HCT116 (cell line): ENCODE measurements at regions not wholly inside any gene's neighbourhood (a gene's known extent, or its start where the extent isn't known, plus 50 kb on each side); places are given as distances from the start of the nearest gene placed in this dataset.
"Not testable (repeated sequence)": the region's sequence is repeated elsewhere in the genome, so short reads cannot be mapped to it uniquely, and the experiment has no call there.

Experiments
- ATAC-seq: fragments of 200-7000 bp; cut with Tn5 transposase; 2 replicates; pipeline ENCODE4 v1.9.1; 2020; ENCODE audit warnings: mild to moderate bottlenecking, moderate library complexity
- BruUV-seq: library from RNA; stranded (reverse); fragments of 400-500 nt; replicated peaks from 2 replicates; lab custom pipeline; 2021; lab: Mats Ljungman, UMichigan
- CTCF ChIA-PET: fragments of 300-600 bp; sonication (Branson Sonifier 250); formaldehyde crosslinking; loops from one replicate; lab custom pipeline; 2021; ENCODE audit warnings: antibody characterized with exemption; lab: Charles Lee
- POLR2A ChIA-PET: fragments of 300-600, 350-600 bp; sonication (Branson Sonifier 250); formaldehyde crosslinking; loops from one replicate; lab custom pipeline; 2021; ENCODE audit warnings: antibody characterized with exemption; lab: Charles Lee
- RAD21 ChIA-PET, 2 experiments: fragments of 300-600 bp; sonication (Branson Sonifier 250); formaldehyde crosslinking; loops; one replicate each; lab custom pipeline; 2023; ENCODE audit warnings: low total read pairs in 2 of 2; ENCODE audit not compliant: uncharacterized antibody in 2 of 2, unreplicated experiment in 2 of 2, low non-redundant PET in 1 of 2; lab: Charles Lee
- DNase-seq: peaks from one replicate; pipeline ENCODE4 v3.0.0-alpha.2; 2010; ENCODE audit warnings: low read depth, low spot score
- H2AFZ ChIP-seq: fragments of 200-600 bp; shearing (Covaris generic), sonication (generic); 2 replicates; pipeline ENCODE4 v1.6.1; 2017; ENCODE audit warnings: low read depth, mixed run types, mixed read lengths, antibody characterized with exemption, low read length; ENCODE audit not compliant: poor library complexity, severe bottlenecking
- H3K27ac ChIP-seq: 2 replicates; pipeline ENCODE4 v1.5.1; 2012; ENCODE audit warnings: low read depth, low read length
- H3K27me3 ChIP-seq: fragments of 200-600 bp; sonication (generic); 2 replicates; pipeline ENCODE4 v1.6.1; 2016; ENCODE audit warnings: mixed run types, low read length, mixed read lengths; ENCODE audit not compliant: insufficient read depth
- H3K36me3 ChIP-seq, 2 experiments: fragments of 200-500 bp in 1 of 2; fragments of 200-600 bp in 1 of 2; sonication (Bioruptor generic) in 1 of 2; sonication (generic) in 1 of 2; 2 replicates each; pipeline versions ENCODE4 v1.5.1 to v1.6.1; 2014 to 2016; ENCODE audit warnings: low read length in 2 of 2, inconsistent platforms in 1 of 2, mixed read lengths in 1 of 2, mixed run types in 1 of 2; ENCODE audit not compliant: insufficient read depth in 2 of 2, control insufficient read depth in 1 of 2
- H3K4me1 ChIP-seq, 2 experiments: fragments of 200-600 bp in 1 of 2; sonication (generic) in 1 of 2; 2 replicates each; pipeline versions ENCODE4 v1.5.1 to v1.6.1; 2012 to 2017; ENCODE audit warnings: low read length in 2 of 2, inconsistent platforms in 1 of 2, mild to moderate bottlenecking in 1 of 2, mixed read lengths in 1 of 2, mixed run types in 1 of 2, moderate library complexity in 1 of 2; ENCODE audit not compliant: insufficient read depth in 2 of 2, control insufficient read depth in 1 of 2
- H3K4me2 ChIP-seq: fragments of 200-600 bp; sonication (generic); 2 replicates; pipeline ENCODE4 v1.6.1; 2017; ENCODE audit warnings: mixed run types, low read length, mixed read lengths
- H3K4me3 ChIP-seq, 2 experiments: fragments of 200-600 bp in 1 of 2; sonication (generic) in 1 of 2; replicated peaks in 1 of 2; 2 replicates each; pipeline ENCODE4 v1.5.1; 2011 to 2016; ENCODE audit warnings: low read length in 2 of 2, control low read depth in 1 of 2, low read depth in 1 of 2, mild to moderate bottlenecking in 1 of 2, mixed read lengths in 1 of 2, mixed run types in 1 of 2
- H3K79me2 ChIP-seq: fragments of 200-600 bp; sonication (generic); 2 replicates; pipeline ENCODE4 v1.6.1; 2017; ENCODE audit warnings: mild to moderate bottlenecking, mixed run types, low read length, moderate library complexity, mixed read lengths; ENCODE audit not compliant: insufficient read depth
- H3K9ac ChIP-seq: fragments of 200-600 bp; sonication (generic); 2 replicates; pipeline ENCODE4 v1.6.1; 2016; ENCODE audit warnings: low read length, mixed read lengths
- H3K9me2 ChIP-seq: fragments of 200-600 bp; sonication (generic), shearing (Covaris generic); 2 replicates; pipeline ENCODE4 v1.6.1; 2017; ENCODE audit warnings: mixed run types, mild to moderate bottlenecking, moderate library complexity; ENCODE audit not compliant: insufficient read depth
- H3K9me3 ChIP-seq, 2 experiments: fragments of 200-500 bp in 1 of 2; fragments of 200-600 bp in 1 of 2; sonication (Bioruptor generic) in 1 of 2; sonication (generic) in 1 of 2; 2 replicates each; pipeline ENCODE4 v1.6.1; 2014 to 2017; ENCODE audit warnings: low read length in 2 of 2, mixed read lengths in 2 of 2, inconsistent platforms in 1 of 2, low read depth in 1 of 2, mild to moderate bottlenecking in 1 of 2, mixed run types in 1 of 2, moderate library complexity in 1 of 2; ENCODE audit not compliant: control insufficient read depth in 1 of 2, insufficient read depth in 1 of 2
- H4K20me1 ChIP-seq: fragments of 200-600 bp; sonication (generic), shearing (Covaris generic); 2 replicates; pipeline ENCODE4 v1.6.1; 2017; ENCODE audit warnings: mixed run types, mild to moderate bottlenecking, moderate library complexity; ENCODE audit not compliant: insufficient read depth
- CEBPB ChIP-seq: IDR thresholded peaks from 2 replicates; pipeline ENCODE4 v1.6.1; 2012; ENCODE audit warnings: low read depth
- ELF1 ChIP-seq: IDR thresholded peaks from 2 replicates; pipeline ENCODE4 v1.6.1; 2012; ENCODE audit warnings: low read depth, borderline replicate concordance
- EZH2 ChIP-seq: fragments of 200-600 bp; sonication (generic); IDR thresholded peaks from 2 replicates; pipeline ENCODE4 v1.6.1; 2017; ENCODE audit warnings: antibody characterized with exemption, mixed run types
- EZH2phosphoT487 ChIP-seq: fragments of 200-600 bp; IDR thresholded peaks from 2 replicates; pipeline ENCODE4 v1.6.1; 2018; ENCODE audit warnings: antibody characterized with exemption, borderline replicate concordance
- POLR2AphosphoS5 ChIP-seq: IDR thresholded peaks from 2 replicates; pipeline ENCODE4 v1.6.1; 2011; ENCODE audit warnings: mild to moderate bottlenecking, low read depth, low read length, moderate library complexity
- SP1 ChIP-seq: IDR thresholded peaks from 2 replicates; pipeline ENCODE4 v1.6.1; 2012; ENCODE audit warnings: low read depth
- SRF ChIP-seq: IDR thresholded peaks from 2 replicates; pipeline ENCODE4 v1.6.1; 2012; ENCODE audit warnings: low read depth
- TCF7L2 ChIP-seq: IDR thresholded peaks from 2 replicates; pipeline ENCODE4 v1.7.0; 2011; ENCODE audit warnings: borderline replicate concordance, inconsistent platforms; ENCODE audit not compliant: insufficient read depth, insufficient read length; ENCODE audit errors: extremely low read depth
- YY1 ChIP-seq: IDR thresholded peaks from 2 replicates; pipeline ENCODE4 v1.6.1; 2011; ENCODE audit warnings: low read length, low read depth, moderate library complexity, mild to moderate bottlenecking; ENCODE audit not compliant: insufficient replicate concordance; ENCODE audit errors: extremely low read depth
- ZNF274 ChIP-seq: fragments of 200-500 bp; sonication (Bioruptor generic); IDR thresholded peaks from 2 replicates; pipeline ENCODE4 v1.6.1; 2014; ENCODE audit warnings: mild to moderate bottlenecking, low read depth, low read length, inconsistent platforms
- intact Hi-C: fragments of 100-400 bp; cut with micrococcal nuclease; formaldehyde crosslinking; loops from 2 replicates; pipeline ENCODE4 v1.10.0; 2022
- TF ChIP-seq, protein P1 (sequence below): IDR thresholded peaks from 2 replicates; pipeline ENCODE4 v1.6.1; 2011; ENCODE audit warnings: mild to moderate bottlenecking, low read length, moderate library complexity; ENCODE audit not compliant: insufficient replicate concordance; ENCODE audit errors: extremely low read depth

DNA sequence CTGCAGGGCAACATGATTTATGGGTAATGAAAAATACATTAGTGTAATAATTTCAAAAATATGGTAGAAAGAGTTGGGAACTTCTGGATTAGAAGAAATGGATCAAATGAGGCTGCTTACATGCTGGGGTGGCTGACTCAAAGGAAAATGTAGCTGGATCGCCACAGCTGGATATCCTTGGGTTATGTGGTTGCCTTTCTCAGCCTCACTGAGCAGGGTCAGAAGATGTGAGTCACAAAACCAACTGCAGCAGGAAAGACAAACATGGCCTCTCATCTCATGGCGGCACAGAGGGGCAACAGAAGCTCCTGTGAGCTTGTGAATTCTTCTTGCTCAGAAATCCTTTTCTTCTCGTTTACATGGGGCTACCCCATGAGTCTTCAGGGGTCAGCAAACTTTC, 317.1 kb upstream of the SPRED2 start:
- intact Hi-C loops: no loop called here
- POLR2A ChIA-PET: no interaction called here
- DNase-seq: no peak

DNA sequence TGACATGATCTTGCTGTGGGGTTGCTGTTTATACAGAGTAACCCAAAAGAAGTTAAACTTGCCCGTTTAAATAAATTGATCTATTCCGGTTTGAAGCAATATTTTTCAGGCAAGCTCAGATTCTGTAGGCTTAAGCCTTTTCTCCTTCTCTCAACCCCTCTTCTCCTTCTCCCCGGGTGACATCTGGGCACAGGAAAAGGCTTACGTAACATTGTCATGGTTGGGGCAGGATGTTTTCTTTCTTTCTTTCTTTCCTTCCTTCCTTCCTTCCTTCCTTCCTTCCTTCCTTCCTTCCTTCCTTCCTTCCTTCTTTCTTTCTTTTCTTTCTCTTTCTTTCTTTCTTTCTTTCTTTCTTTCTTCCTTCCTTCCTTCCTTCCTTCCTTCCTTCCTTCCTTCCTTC, 315.5 kb upstream of the SPRED2 start:
- H3K9ac ChIP-seq, DNase-seq, H2AFZ ChIP-seq, H3K27ac ChIP-seq, RAD21 ChIA-PET, H3K9me2 ChIP-seq, H3K36me3 ChIP-seq, H4K20me1 ChIP-seq, BruUV-seq, intact Hi-C loops, H3K9me3 ChIP-seq, H3K27me3 ChIP-seq, H3K79me2 ChIP-seq, H3K4me3 ChIP-seq, POLR2A ChIA-PET, CTCF ChIA-PET, ATAC-seq, H3K4me1 ChIP-seq, H3K4me2 ChIP-seq: not testable (repeated sequence)

More for the DNA sequence above, 317.1 kb upstream of the SPRED2 start:
- H3K4me1 ChIP-seq: no peaks in the 10 kb centered on the region
- no peaks in the 10 kb centered on the region for H3K9me2 ChIP-seq
- peaks cover 2% of the 10 kb centered on the region; the same call in 1 of the 2 replicates for H3K27me3 ChIP-seq
- no peaks in the 10 kb centered on the region for H3K9me3 ChIP-seq
- H3K36me3 ChIP-seq: no peaks in the 10 kb centered on the region
- no peak overlapping the region for H3K9ac ChIP-seq
- no peaks in the 10 kb centered on the region for H3K79me2 ChIP-seq
- TF ChIP-seq, protein P1, sequence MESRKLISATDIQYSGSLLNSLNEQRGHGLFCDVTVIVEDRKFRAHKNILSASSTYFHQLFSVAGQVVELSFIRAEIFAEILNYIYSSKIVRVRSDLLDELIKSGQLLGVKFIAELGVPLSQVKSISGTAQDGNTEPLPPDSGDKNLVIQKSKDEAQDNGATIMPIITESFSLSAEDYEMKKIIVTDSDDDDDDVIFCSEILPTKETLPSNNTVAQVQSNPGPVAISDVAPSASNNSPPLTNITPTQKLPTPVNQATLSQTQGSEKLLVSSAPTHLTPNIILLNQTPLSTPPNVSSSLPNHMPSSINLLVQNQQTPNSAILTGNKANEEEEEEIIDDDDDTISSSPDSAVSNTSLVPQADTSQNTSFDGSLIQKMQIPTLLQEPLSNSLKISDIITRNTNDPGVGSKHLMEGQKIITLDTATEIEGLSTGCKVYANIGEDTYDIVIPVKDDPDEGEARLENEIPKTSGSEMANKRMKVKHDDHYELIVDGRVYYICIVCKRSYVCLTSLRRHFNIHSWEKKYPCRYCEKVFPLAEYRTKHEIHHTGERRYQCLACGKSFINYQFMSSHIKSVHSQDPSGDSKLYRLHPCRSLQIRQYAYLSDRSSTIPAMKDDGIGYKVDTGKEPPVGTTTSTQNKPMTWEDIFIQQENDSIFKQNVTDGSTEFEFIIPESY: no peak
- no peak for TF ChIP-seq POLR2AphosphoS5
- TF ChIP-seq ELF1: no peak
- TF ChIP-seq SP1: no peak
- no peak for TF ChIP-seq YY1
- no peak for TF ChIP-seq SRF
- no peak for TF ChIP-seq TCF7L2
- TF ChIP-seq EZH2: no peak
- no peak for TF ChIP-seq EZH2phosphoT487
- no peak for TF ChIP-seq ZNF274
- TF ChIP-seq CEBPB: no peak
- no peak overlapping the region for H3K4me3 ChIP-seq
- ChIA-PET CTCF (no interaction called here), RAD21 (no interaction called here)
- no TSS peak for BruUV-seq
- ATAC-seq: no peak
- H2AFZ ChIP-seq: no peak overlapping the region
- H3K4me2 ChIP-seq: no peak overlapping the region
- no peak overlapping the region for H3K27ac ChIP-seq
- H4K20me1 ChIP-seq: no peaks in the 10 kb centered on the region
